Right forelimb (tissue), 1 donor: ENCODE measurements at regions not wholly inside any gene's neighbourhood (a gene's known extent, or its start where the extent isn't known, plus 50 kb on each side); places are given as distances from the start of the nearest gene placed in this dataset.
"Not testable (repeated sequence)": the region's sequence is repeated elsewhere in the genome, so short reads cannot be mapped to it uniquely, and the experiment has no call there.

ENCODE experiments used
- DNase-seq: peaks from one replicate; pipeline ENCODE4 v3.0.0-alpha.2; 2018

GRCh38 chr5:177664737-177665136 lies 64.8 kb downstream of the B4GALT7 start:
- not testable (repeated sequence) for DNase-seq

GRCh38 chr5:177665172-177665571 lies 65.2 kb downstream of the B4GALT7 start:
- DNase-seq = not testable (repeated sequence)

- not testable (repeated sequence) for DNase-seq
These were observed 66.0 kb downstream of the B4GALT7 start for GRCh38 chr5:177665960-177666359.

GRCh38 chr5:177671035-177671754 lies 71.3 kb downstream of the B4GALT7 start:
- DNase-seq = not testable (repeated sequence)

GRCh38 chr5:177671755-177672690 lies 72.1 kb downstream of the B4GALT7 start:
- DNase-seq = peak; percentile 68
